ENCODE measurements at regions not wholly inside any gene's neighbourhood (a gene's known extent, or its start where the extent isn't known, plus 50 kb on each side); places are given as distances from the start of the nearest gene placed in this dataset.

DNA sequence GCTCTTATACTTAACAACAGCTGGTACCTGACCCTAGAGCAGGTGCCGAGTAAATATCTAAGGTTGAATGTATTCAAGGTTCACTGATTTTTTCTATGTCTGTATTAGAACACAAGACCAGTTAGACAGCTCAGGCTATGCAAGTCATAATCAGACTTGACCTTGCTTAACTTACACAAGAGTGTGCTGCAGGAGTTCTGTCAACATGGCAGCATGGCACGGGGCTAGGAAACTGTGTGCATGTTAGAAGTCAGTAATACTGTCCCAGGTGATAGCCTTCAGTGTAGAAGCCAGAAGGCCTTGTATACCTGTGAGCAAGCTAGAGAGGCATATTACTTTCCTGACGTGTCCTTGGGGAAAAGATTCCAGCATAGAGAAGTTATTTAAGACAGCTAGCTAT, 253.1 kb downstream of the FAT3 start:
- H4K5ac ChIP-seq (ENCODE audit: insufficient read length, low read depth, low read length), result no peak overlapping the region
- H3K27ac ChIP-seq (ENCODE audit: insufficient read length, low read depth, low read length), result no peak overlapping the region
- Mint-ChIP-seq H3K4me3 (no peak overlapping the region), H3K27me3 (ENCODE audit: low read depth) (no peaks in the 10 kb centered on the region), H3K27ac (no peak overlapping the region), H3K9me3 (no peaks in the 10 kb centered on the region), H3K36me3 (ENCODE audit: insufficient read depth in 1 of 3, low read depth in 3 of 3) (no peaks in the 10 kb centered on the region), H3K4me1 (peaks cover 15 to 17% of the 10 kb centered on the region in 2 experiments)
- no CpG with 5 or more reads among the region's 3 CpGs for WGBS (ENCODE audit: extremely low coverage, insufficient read length, low lambda C conversion rate)
- no peaks in the 10 kb centered on the region for H3K27me3 ChIP-seq (ENCODE audit: insufficient read depth, low read length)
- H3K23ac ChIP-seq (ENCODE audit: insufficient read length, low read depth, low read length), result no peak overlapping the region
- no peak overlapping the region for H3T11ph ChIP-seq (ENCODE audit: low read length)
- TF ChIP-seq CTCF (conservative IDR thresholded peaks at IDR 0.05), result no peak
- H4K91ac ChIP-seq (ENCODE audit: insufficient read length, low read depth, low read length), result no peak overlapping the region
- H2AK5ac ChIP-seq (ENCODE audit: insufficient read length, low read length), result no peak overlapping the region
- no peak overlapping the region for H2BK20ac ChIP-seq (ENCODE audit: low read depth, low read length, poor library complexity, severe bottlenecking)
- H2BK12ac ChIP-seq (ENCODE audit: insufficient read length, low read depth, low read length), result no peak overlapping the region
- no peak overlapping the region for H3K4ac ChIP-seq (ENCODE audit: low read depth, low read length)
- no peaks in the 10 kb centered on the region for H3K79me1 ChIP-seq (ENCODE audit: insufficient read depth, low read depth, low read length, poor library complexity, severe bottlenecking)
- no peaks in the 10 kb centered on the region for H3K79me2 ChIP-seq (ENCODE audit: insufficient read depth, low read length)
- no peaks in the 10 kb centered on the region for H3K9me3 ChIP-seq (ENCODE audit: control insufficient read depth, low read depth, low read length)
- no peak for DNase-seq
- no peaks in the 10 kb centered on the region for H3K4me1 ChIP-seq (ENCODE audit: insufficient read depth, low read length)
- no peak overlapping the region for H2BK15ac ChIP-seq (ENCODE audit: low read depth, low read length)
- H2BK120ac ChIP-seq (ENCODE audit: low read depth, low read length, poor library complexity, severe bottlenecking), result no peak overlapping the region
- H4K20me1 ChIP-seq (ENCODE audit: control insufficient read depth, insufficient read depth, insufficient read length), result no peaks in the 10 kb centered on the region
- H3K9ac ChIP-seq (ENCODE audit: extremely low read depth, insufficient read length, low read length), result no peak overlapping the region
- no peaks in the 10 kb centered on the region for H3K23me2 ChIP-seq (ENCODE audit: insufficient read length, low read depth, low read length, poor library complexity, severe bottlenecking)
- no peak overlapping the region for H3K4me2 ChIP-seq (ENCODE audit: insufficient read depth, insufficient read length, low read length)
- H2BK5ac ChIP-seq (ENCODE audit: insufficient read length, low read length), result no peak overlapping the region
- H3K56ac ChIP-seq (ENCODE audit: insufficient read length, low read depth, low read length), result no peak overlapping the region
- H3K18ac ChIP-seq (ENCODE audit: insufficient read length, low read depth, low read length), result no peak overlapping the region
- no peak overlapping the region for H4K8ac ChIP-seq (replicated peaks; ENCODE audit: insufficient read length, low read depth, low read length)
- no peak overlapping the region for H3K14ac ChIP-seq (ENCODE audit: insufficient read depth, low read length)
- no peak overlapping the region for H2AFZ ChIP-seq (ENCODE audit: low read length)
